GM21786 (cell line): ENCODE measurements at regions not wholly inside any gene's neighbourhood (a gene's known extent, or its start where the extent isn't known, plus 50 kb on each side); places are given as distances from the start of the nearest gene placed in this dataset.

ENCODE experiments used
- ATAC-seq: cut with Tn5 transposase; IDR thresholded peaks from one replicate; pipeline ENCODE4 v1.9.1; 2021; ENCODE audit not compliant: unreplicated experiment

DNA sequence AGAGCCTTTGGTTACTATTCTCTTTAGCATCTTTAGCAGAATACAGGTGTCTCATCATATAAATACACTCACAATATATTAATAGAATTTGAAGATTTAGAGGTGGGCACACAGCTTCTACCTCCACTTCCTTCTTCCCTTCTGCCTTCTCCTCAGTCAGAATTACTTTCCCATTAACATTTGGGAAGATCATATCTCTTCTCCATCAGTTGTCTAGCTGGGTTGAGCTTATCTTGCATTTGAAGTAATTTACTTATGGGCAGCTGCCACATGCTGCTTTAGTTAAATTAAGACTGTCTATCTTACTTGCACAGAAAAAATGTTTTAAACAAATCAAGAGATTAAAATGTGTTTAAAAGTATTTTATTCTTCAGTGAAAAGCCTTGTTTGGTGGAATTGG, 110.1 kb upstream of the ASIC2 start:
- ATAC-seq = no peak

- no peak for ATAC-seq
These were observed 111.2 kb upstream of the ASIC2 start for GRCh38 chr17:33404070-33404819.

DNA sequence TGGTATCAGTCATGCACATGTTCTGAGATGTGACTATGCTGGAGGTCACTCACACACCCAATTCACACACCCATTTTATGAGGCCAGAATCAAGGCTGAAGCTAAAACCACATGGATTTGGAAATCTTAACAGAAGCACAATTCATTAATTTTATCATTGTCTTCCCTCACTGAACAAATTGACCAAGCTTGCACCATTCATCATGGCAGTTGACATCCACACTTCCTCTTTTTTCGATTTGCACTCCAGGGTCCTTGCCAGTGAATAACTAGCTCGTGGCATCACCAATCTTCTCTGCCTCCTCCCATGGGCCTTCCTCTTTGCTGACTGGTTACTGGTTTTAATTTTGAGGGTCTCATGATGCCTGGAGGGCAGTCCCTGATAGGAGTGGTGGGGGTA, 123.0 kb upstream of the ASIC2 start:
- no peak for ATAC-seq

GRCh38 chr17:33421933-33422332, 128.8 kb upstream of the ASIC2 start:
- ATAC-seq = no peak

DNA sequence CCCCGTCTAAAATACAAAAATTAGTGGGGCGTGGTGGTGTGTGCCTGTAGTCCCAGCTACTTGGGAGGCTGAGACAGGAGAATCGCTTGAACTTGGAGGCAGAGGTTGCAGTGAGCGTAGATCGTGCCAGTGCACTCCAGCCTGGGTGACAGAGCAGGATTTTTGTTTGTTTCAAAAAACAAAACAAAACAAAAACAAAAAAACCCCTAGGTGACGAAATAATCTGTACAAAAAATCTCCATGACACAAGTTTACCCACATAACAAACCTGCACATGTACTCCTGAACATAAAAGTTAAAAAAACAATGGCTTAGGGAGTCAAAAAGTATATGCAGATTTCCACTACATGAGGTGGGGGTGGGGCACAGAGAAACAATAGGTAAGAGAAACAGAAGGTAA, 140.5 kb upstream of the ASIC2 start:
- ATAC-seq = no peak

DNA sequence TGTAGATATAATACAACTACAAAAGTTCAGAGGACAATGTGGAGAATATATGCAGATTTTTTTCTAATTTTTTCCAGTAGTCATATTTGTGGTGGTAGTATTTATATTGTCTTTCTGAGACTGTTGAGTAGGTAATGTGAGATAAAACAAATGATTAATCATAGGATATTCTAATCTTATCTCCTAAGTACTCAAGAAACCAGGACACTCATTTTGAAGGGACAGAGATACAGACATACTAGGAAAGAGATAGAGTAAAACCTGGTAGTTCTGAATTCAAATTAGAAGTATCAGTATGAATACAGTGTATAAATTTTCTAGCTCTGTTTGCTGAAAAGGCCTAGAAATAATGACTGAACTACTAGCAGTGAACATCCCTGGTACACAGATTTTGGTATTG, 141.7 kb upstream of the ASIC2 start:
- ATAC-seq = no peak

DNA sequence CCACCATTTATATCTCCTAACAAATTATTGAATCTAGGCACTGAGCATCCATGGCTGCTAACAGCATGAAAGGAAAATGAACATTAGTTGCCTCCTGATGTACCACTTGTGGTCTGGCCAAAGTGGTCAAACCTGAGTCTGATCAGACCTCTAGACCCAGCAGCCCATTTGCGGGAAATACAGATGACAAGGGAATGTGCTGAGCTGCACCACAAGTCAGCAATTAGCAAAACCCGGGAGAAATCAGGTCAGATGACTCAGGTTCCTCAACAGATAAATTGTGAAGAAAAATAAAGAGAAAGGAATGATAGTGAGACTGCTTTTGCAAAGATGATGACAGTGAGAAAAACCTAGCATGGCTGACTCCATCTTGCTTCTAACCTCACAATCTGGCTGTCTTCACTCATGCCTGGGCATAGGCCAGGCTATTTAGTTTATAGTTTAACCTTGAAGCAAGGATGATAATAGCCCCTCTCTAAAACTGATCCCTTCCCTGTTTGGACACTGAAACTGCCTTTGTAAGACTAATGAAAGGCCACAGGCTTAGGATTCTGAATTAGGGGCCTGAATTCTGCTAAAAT, 142.7 kb upstream of the ASIC2 start:
- ATAC-seq = no peak

- no peak for ATAC-seq
These were observed 143.2 kb upstream of the ASIC2 start for GRCh38 chr17:33436321-33436720.

GRCh38 chr17:33438139-33438538, 145.0 kb upstream of the ASIC2 start:
- no peak for ATAC-seq

DNA sequence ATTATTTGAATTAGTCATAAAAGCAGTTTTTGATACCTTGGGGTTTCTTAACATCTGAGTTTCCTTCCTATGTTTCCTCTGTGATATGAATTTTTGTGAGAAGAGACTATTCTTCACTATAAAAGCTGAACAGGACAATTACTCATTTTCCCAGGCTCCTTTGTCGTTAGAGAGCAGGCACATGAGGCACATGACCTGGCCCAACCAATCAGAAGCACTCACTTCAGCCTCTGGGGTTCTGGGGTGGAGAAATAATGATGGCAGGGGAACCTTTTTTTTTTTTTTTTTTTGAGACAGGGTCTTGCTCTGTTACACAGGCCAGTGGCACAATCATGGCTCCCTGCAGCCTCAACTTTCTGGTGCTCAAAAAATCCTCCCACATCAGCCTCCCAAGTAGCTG, 145.5 kb upstream of the ASIC2 start:
- no peak for ATAC-seq

- no peak for ATAC-seq
These were observed 149.2 kb upstream of the ASIC2 start for GRCh38 chr17:33442320-33442719.

DNA sequence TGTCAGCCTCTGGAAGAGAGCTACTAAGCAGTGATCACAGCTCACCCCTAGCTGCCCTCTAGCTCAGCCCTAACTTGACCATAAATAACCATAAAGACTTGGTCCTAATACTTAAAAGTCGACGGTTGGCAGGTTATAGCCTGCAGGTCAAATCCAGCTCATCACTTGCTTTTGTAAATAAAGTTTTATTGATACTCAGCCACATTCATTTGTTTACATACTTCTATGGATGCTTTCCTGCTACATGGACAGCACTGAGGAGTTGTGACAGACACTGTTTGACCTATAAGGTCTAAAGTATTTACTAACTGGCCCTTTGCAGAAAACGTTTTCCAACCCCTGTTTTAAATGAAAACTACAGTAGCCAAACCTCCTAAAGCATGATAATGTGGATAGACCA, 151.6 kb upstream of the ASIC2 start:
- ATAC-seq = no peak

- ATAC-seq = no peak
These were observed 154.0 kb upstream of the ASIC2 start for GRCh38 chr17:33447090-33447489.

DNA sequence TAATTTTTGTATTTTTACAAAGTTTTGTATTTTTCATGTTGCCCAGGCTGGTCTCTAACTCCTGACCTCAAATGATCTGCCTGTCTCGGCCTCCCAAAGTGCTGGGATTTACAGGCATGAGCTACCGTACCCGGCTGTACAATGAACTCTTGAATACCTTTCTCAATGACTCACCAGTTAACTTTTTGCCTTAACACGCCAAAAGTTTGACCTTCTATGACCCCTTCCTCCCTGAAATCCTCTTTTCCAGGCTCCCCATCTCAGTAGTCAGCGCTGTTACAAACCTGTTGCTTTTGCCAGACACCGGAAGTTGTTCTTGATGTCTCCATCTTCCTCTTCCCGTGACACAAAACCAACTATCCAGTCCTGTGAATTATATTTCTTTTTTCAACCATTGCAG, 158.1 kb upstream of the ASIC2 start:
- ATAC-seq = no peak

DNA sequence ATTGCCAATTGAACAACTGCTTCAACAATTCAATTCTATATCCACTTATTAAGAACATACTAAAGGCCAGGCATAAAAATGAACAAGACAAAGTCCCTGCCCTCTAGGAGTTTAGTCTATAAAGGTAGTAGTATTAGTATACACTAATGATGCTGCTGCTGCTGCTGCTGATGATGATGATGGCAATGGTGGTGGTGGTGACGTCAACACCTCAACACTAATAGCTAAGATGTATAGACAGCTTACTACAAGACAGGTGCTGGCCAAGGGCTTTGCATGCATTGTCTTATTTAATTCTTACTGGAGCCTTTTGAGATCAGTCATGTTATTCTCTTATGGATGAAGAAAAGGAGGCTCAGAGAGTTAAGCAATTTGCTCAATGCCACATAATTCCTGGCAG, 164.4 kb upstream of the ASIC2 start:
- ATAC-seq = no peak

DNA sequence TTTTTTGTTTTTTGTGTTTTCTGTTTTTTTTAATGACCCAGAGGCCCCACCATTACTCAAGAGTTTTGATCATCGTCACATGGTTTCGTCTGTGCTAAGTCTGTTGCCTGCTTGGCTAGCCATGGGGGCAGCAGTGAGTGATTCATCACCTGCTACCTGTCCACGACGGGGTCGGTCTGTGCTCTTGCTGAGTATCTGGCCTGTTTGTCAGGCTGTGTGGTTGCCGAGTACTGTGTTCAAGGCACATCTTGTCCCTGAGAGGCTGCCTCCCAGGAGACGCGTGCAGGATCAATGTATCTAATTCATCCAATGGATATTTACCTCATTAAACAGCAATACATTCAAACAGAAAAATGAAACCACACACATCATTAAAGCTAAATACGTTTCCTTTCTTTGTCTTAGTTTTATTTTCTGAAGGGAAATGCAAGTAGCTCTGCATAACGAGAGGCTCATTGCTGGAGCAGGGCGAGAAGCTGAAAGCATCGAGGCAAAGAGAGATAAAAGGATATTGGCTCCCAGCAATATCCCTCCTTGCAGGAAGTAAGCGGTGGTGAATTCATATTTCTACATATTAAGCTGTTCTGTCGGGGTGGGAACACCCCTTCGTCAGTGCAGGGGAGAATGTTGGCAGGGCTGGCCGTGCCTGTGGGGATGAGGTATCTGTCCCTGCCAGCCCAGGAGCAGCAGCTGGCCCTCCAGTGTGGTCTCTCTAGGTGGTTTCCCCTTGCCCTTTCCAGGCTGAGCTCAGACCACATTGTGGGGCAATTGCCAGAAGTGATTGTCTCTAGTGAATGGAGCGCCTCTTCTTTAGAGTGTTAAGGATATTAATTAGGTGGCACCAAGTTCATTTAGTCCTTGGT, 166.2 kb upstream of the ASIC2 start:
- no peak for ATAC-seq

DNA sequence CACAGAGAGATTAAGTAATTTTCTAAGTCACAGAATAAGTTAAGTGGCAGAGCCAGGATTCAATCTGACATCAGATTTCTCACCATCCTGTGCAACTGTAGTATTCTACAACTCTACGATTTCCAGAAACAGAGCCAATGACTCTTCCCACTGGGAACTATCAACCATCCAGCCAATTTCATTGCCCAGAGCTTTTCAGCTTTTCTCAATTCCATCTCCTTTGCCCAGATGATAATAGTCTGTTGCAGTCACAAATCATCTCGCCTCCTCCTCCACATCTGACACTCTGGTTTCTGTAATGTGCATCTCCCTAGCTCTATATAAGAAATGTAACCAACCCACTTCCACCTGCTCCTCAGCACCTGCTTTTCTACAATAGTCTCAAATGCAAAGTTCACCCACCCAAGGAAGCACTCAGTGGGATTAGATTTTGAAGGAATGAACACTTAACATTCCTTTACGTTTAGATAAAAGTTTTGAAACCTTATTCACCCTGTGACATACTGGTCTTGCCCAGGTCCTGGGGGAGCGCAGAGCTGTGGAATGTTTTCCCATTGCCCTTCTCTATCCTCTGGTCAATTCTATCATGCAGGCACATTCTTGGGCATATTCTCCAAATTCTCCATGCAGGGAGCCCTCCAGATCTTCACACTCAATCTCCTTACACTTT, 167.8 kb upstream of the ASIC2 start:
- no peak for ATAC-seq

DNA sequence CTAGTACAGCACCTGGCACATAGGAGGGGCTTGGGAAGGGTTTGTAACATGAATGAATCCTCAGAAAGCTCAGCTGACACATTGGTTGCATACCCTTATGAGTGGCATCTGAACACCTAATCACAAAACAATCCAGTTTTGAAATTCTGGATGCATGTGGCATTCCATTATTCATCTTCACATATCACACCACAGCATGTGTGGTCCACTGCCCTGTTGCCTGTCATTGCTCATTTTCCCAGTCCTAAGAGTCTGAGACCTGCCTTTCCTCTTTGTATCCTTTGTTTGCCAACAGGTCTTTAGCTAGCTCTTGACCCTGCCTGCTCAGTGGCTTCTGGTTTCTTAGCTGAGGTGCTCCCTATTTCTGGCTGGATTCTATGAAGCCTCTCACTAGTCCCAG, 170.8 kb upstream of the ASIC2 start:
- no peak for ATAC-seq

GRCh38 chr17:33464669-33465280, 171.7 kb upstream of the ASIC2 start:
- ATAC-seq = no peak

DNA sequence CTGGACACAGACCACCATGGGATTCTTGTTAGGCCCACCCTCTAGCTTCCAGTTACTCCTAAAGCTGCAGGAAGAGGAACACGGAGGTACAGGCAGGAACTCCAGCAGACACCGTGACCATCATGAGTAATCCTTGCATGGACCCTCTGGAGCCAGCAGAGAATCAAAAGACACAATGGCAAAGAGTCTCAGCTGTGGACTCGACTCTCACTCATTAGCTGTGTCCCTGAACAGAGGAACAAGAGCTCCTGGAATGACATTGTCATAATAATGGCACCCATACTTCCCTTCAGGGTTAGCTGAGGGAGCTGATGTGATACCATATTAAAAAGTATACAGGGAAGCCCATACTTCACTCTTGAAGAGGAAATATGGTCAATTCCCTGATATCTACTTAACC, 176.3 kb upstream of the ASIC2 start:
- ATAC-seq = no peak

DNA sequence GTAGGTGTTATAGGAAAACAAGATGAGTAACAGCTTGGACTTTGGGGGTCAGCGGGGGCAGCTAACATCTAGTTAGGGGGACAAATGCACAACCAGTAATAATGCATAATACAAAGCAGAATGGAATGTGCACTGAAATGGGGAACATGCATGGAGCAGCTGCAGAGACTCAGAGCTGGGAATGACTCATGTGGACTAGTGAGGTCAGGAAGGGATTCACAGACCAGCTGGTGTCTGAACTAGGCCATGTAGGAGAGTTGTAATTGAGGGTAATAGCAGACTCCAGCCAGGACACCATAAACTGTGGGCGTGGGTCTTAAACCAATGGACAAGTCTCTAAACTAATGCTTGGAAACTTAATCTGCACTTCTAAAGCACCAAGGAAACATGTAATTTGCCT, 176.8 kb upstream of the ASIC2 start:
- no peak for ATAC-seq
